ENCODE measurements at regions not wholly inside any gene's neighbourhood (a gene's known extent, or its start where the extent isn't known, plus 50 kb on each side); places are given as distances from the start of the nearest gene placed in this dataset.

- no peaks in the 10 kb centered on the region for H4K20me1 ChIP-seq (ENCODE audit: control insufficient read depth, extremely low read depth, insufficient read depth, low read length)
- H3K79me2 ChIP-seq (ENCODE audit: control insufficient read depth, insufficient read depth, low read length), result no peaks in the 10 kb centered on the region
- no peak overlapping the region for H3K9ac ChIP-seq (ENCODE audit: insufficient read depth, low read length)
- H2AFZ ChIP-seq (ENCODE audit: low read length), result no peak overlapping the region
- no peak overlapping the region for H3K4me3 ChIP-seq (replicated peaks in 1 of 4; ENCODE audit: control extremely low read depth in 1 of 4, insufficient read depth in 1 of 4, low read depth in 3 of 4, low read length in 4 of 4)
- TF ChIP-seq CTCF (conservative IDR thresholded peaks at IDR 0.05 in 1 of 2, IDR thresholded peaks at IDR 0.05 in 1 of 2; ENCODE audit: low read depth in 1 of 2, low read length in 2 of 2), result no peak
- TF ChIP-seq EZH2 (IDR thresholded peaks at IDR 0.05; ENCODE audit: low read length, missing control alignments), result no peak
- no peak overlapping the region for H3K4me2 ChIP-seq (ENCODE audit: extremely low read depth, insufficient read depth, low read length)
- H3K36me3 ChIP-seq (ENCODE audit: control insufficient read depth, insufficient read depth, low read length), result no peaks in the 10 kb centered on the region
- no peaks in the 10 kb centered on the region for H3K4me1 ChIP-seq (ENCODE audit: control insufficient read depth, extremely low read depth, insufficient read depth, low read length)
- DNase-seq (ENCODE audit: low read depth in 2 of 2), result no peak
- no peaks in the 10 kb centered on the region for H3K27me3 ChIP-seq (ENCODE audit: control insufficient read depth, insufficient read depth, low read length)
- no peaks in the 10 kb centered on the region for H3K9me3 ChIP-seq (ENCODE audit: control insufficient read depth, insufficient read depth, low read depth, low read length)
- no peak overlapping the region for H3K27ac ChIP-seq (ENCODE audit: insufficient read depth, low read length)
Measured at GRCh38 chr13:78339927-78340326, 263.4 kb downstream of the POU4F1 start.

GRCh38 chr13:78334059-78334458 is 269.3 kb downstream of the POU4F1 start:
- Histone ChIP-seq H3K9me3 (ENCODE audit: control insufficient read depth, insufficient read depth, low read depth, low read length) (no peaks in the 10 kb centered on the region), H3K27ac (ENCODE audit: insufficient read depth, low read length) (no peak overlapping the region), H3K27me3 (ENCODE audit: control insufficient read depth, insufficient read depth, low read length) (no peaks in the 10 kb centered on the region), H3K9ac (ENCODE audit: insufficient read depth, low read length) (no peak overlapping the region), H3K36me3 (ENCODE audit: control insufficient read depth, insufficient read depth, low read length) (no peaks in the 10 kb centered on the region), H3K4me2 (ENCODE audit: extremely low read depth, insufficient read depth, low read length) (no peak overlapping the region), H2AFZ (ENCODE audit: low read length) (no peak overlapping the region), H4K20me1 (ENCODE audit: control insufficient read depth, extremely low read depth, insufficient read depth, low read length) (no peaks in the 10 kb centered on the region), H3K4me1 (ENCODE audit: control insufficient read depth, extremely low read depth, insufficient read depth, low read length) (no peaks in the 10 kb centered on the region), H3K4me3 (replicated peaks in 1 of 4; ENCODE audit: control extremely low read depth in 1 of 4, insufficient read depth in 1 of 4, low read depth in 3 of 4, low read length in 4 of 4) (no peak overlapping the region), H3K79me2 (ENCODE audit: control insufficient read depth, insufficient read depth, low read length) (no peaks in the 10 kb centered on the region)
- TF ChIP-seq EZH2 (IDR thresholded peaks at IDR 0.05; ENCODE audit: low read length, missing control alignments) (no peak), CTCF (conservative IDR thresholded peaks at IDR 0.05 in 1 of 2, IDR thresholded peaks at IDR 0.05 in 1 of 2; ENCODE audit: low read depth in 1 of 2, low read length in 2 of 2) (no peak)
- DNase-seq (ENCODE audit: low read depth in 2 of 2), result no peak

- Histone ChIP-seq H3K79me2 (ENCODE audit: control insufficient read depth, insufficient read depth, low read length) (no peaks in the 10 kb centered on the region), H3K36me3 (ENCODE audit: control insufficient read depth, insufficient read depth, low read length) (no peaks in the 10 kb centered on the region), H2AFZ (ENCODE audit: low read length) (no peak overlapping the region), H3K9me3 (ENCODE audit: control insufficient read depth, insufficient read depth, low read depth, low read length) (no peaks in the 10 kb centered on the region), H3K4me2 (ENCODE audit: extremely low read depth, insufficient read depth, low read length) (no peak overlapping the region), H3K4me3 (replicated peaks in 1 of 4; ENCODE audit: control extremely low read depth in 1 of 4, insufficient read depth in 1 of 4, low read depth in 3 of 4, low read length in 4 of 4) (no peak overlapping the region), H3K4me1 (ENCODE audit: control insufficient read depth, extremely low read depth, insufficient read depth, low read length) (no peaks in the 10 kb centered on the region), H3K27ac (ENCODE audit: insufficient read depth, low read length) (no peak overlapping the region), H3K27me3 (ENCODE audit: control insufficient read depth, insufficient read depth, low read length) (no peaks in the 10 kb centered on the region), H3K9ac (ENCODE audit: insufficient read depth, low read length) (no peak overlapping the region), H4K20me1 (ENCODE audit: control insufficient read depth, extremely low read depth, insufficient read depth, low read length) (no peaks in the 10 kb centered on the region)
- no peak for TF ChIP-seq EZH2 (IDR thresholded peaks at IDR 0.05; ENCODE audit: low read length, missing control alignments)
- no peak for TF ChIP-seq CTCF (conservative IDR thresholded peaks at IDR 0.05 in 1 of 2, IDR thresholded peaks at IDR 0.05 in 1 of 2; ENCODE audit: low read depth in 1 of 2, low read length in 2 of 2)
- peak; percentile 35 to 46 for DNase-seq (ENCODE audit: low read depth in 2 of 2)
Measured at GRCh38 chr13:78326633-78327032, 276.7 kb downstream of the POU4F1 start.

Data from fibroblast of lung (primary cell).